Suprapubic skin (tissue), 4 donors: ENCODE measurements at regions not wholly inside any gene's neighbourhood (a gene's known extent, or its start where the extent isn't known, plus 50 kb on each side); places are given as distances from the start of the nearest gene placed in this dataset.
"Not testable (repeated sequence)": the region's sequence is repeated elsewhere in the genome, so short reads cannot be mapped to it uniquely, and the experiment has no call there.

ENCODE experiments used
- DNase-seq, 2 donors: peaks; one replicate each; pipeline ENCODE4 v3.0.0-alpha.2; 2019; ENCODE audit warnings: low spot score in 2 of 2
- H3K27ac ChIP-seq: fragments of 200-600 bp; sonication (generic); one replicate; pipeline ENCODE4 v1.5.1; 2019
- H3K27me3 ChIP-seq: fragments of 200-600 bp; sonication (generic); one replicate; pipeline ENCODE4 v1.5.1; 2019
- H3K36me3 ChIP-seq: fragments of 200-600 bp; sonication (generic); one replicate; pipeline ENCODE4 v1.5.1; 2019
- H3K4me1 ChIP-seq: fragments of 200-600 bp; sonication (generic); one replicate; pipeline ENCODE4 v1.5.1; 2019
- H3K4me3 ChIP-seq: fragments of 200-600 bp; sonication (generic); one replicate; pipeline ENCODE4 v1.5.1; 2019; ENCODE audit warnings: mild to moderate bottlenecking
- H3K9me3 ChIP-seq: fragments of 200-600 bp; sonication (generic); one replicate; pipeline ENCODE4 v1.5.1; 2019
- EP300 ChIP-seq: sonication (generic); formaldehyde crosslinking; IDR thresholded peaks from one replicate; pipeline ENCODE4 v1.6.1; 2017; ENCODE audit warnings: antibody characterized with exemption
- POLR2A ChIP-seq, 2 donors: fragments of 450-650 bp; IDR thresholded peaks; one replicate each; pipeline ENCODE4 v1.6.1; 2017; ENCODE audit warnings: antibody characterized with exemption in 2 of 2, mild to moderate bottlenecking in 2 of 2, moderate library complexity in 2 of 2
- POLR2AphosphoS5 ChIP-seq, 3 donors: sonication (generic); formaldehyde crosslinking; IDR thresholded peaks; one replicate each; pipeline ENCODE4 v1.6.1; 2017; ENCODE audit warnings: antibody characterized with exemption in 3 of 3
- WGBS: methylation state at CpG from one replicate; pipeline ENCODE4 v1.1.5; 2018; 5-methylcytosine and 5-hydroxymethylcytosine counted together
- TF ChIP-seq, protein P1 (sequence below), 2 donors: fragments of 200-600 bp in 1 of 2; fragments of 450-650 bp in 1 of 2; sonication (generic) in 1 of 2; IDR thresholded peaks; one replicate each; pipeline ENCODE4 v1.5.1; 2016 to 2019; ENCODE audit warnings: antibody characterized with exemption in 2 of 2, mild to moderate bottlenecking in 1 of 2, moderate library complexity in 1 of 2

DNA sequence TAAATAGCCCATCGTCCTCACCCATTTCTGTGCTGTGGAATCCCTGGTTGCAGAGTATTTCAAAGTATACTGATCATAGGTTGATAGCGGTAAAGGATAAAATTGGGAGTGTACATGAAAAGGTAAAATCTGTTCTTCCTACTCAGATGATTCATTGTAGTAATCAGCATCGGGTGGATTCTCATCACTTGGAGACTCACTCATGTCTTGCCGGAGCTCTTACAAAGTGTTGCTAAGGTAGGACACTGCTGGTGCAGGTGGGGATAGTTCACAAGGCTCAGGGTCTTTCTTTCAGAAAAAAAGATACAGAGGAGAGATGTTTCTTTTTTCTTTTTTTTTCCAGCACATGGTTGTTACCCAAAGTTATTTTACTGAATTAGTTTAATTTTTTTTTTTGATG lies 84.8 kb downstream of the MTNR1B start:
- TF ChIP-seq POLR2A (IDR thresholded peaks at IDR 0.05): no peak
- TF ChIP-seq POLR2AphosphoS5 (IDR thresholded peaks at IDR 0.05): no peak
- TF ChIP-seq, protein P1, sequence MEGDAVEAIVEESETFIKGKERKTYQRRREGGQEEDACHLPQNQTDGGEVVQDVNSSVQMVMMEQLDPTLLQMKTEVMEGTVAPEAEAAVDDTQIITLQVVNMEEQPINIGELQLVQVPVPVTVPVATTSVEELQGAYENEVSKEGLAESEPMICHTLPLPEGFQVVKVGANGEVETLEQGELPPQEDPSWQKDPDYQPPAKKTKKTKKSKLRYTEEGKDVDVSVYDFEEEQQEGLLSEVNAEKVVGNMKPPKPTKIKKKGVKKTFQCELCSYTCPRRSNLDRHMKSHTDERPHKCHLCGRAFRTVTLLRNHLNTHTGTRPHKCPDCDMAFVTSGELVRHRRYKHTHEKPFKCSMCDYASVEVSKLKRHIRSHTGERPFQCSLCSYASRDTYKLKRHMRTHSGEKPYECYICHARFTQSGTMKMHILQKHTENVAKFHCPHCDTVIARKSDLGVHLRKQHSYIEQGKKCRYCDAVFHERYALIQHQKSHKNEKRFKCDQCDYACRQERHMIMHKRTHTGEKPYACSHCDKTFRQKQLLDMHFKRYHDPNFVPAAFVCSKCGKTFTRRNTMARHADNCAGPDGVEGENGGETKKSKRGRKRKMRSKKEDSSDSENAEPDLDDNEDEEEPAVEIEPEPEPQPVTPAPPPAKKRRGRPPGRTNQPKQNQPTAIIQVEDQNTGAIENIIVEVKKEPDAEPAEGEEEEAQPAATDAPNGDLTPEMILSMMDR (IDR thresholded peaks at IDR 0.05): no peak
- TF ChIP-seq EP300: no peak
- Histone ChIP-seq H3K27me3 (no peaks in the 10 kb centered on the region), H3K4me3 (no peak overlapping the region), H3K27ac (no peak overlapping the region), H3K36me3 (no peaks in the 10 kb centered on the region), H3K4me1 (no peaks in the 10 kb centered on the region), H3K9me3 (no peaks in the 10 kb centered on the region)
- no peak for DNase-seq
- 80% methylated on average over 4 of the region's 4 CpGs for WGBS

DNA sequence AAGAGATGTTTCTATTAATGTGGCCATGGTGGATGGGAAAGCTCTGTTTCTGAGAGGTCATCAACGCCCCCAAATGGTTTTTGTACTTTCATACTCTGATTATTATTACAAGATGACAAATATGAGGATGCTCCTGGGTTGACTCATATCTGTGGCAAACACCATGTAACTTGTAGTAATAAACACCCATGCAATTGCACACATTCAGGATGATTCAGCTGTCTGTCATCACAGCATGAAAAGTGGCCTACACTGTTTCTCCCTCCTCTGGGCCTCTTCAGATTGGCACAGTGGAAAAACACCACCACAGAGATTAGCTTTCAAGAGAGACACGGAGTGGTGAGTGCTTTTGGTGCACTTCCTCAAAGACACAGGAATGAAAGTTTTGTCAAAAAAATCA lies 85.4 kb downstream of the MTNR1B start:
- Histone ChIP-seq H3K4me3 (no peak overlapping the region), H3K4me1 (no peaks in the 10 kb centered on the region), H3K9me3 (no peaks in the 10 kb centered on the region), H3K27ac (no peak overlapping the region), H3K27me3 (no peaks in the 10 kb centered on the region), H3K36me3 (no peaks in the 10 kb centered on the region)
- DNase-seq: no peak
- TF ChIP-seq POLR2AphosphoS5 (IDR thresholded peaks at IDR 0.05) (no peak), POLR2A (IDR thresholded peaks at IDR 0.05) (no peak), EP300 (no peak)
- TF ChIP-seq, protein P1 (IDR thresholded peaks at IDR 0.05): no peak
- 69% methylated on average over 2 of the region's 2 CpGs for whole genome bisulfite sequencing

DNA sequence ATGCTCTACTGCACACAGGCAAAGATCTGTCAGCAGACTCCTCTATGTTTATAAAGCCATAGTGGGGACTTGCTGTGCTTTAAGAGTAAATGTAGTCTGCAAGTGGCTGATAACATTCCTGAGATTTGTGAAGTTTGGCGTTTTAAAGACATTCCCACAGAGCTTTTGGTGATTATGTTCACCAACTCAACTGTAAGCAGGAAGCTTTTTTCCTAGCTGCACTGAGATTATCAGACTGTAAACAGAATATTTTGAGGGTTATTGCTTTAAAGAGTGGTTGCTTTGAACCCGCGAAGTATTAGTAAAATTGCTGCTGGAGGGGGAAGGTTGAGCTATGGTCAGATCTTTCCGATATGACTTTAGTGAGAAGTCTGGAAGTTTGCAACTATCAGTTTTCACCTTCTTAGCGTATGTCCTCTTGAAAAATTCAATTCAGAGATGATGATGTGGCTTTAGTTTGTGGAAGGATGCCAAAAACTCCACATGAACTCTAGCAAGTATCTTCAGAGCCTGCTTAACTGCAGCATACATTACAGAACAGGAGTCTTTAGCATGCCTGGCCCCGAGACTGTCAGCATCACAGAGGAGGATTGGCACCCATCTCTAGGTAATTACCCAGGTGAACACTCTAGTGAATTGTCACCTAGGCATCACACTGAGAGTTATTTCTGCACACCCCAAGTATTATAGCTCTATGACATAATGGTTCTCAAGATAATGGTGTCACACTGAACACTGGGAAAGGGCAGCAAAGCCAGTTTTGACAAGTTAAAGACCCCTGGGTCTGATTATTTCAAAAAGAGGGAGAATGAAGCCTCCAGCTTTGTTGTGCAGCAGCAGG lies 89.9 kb downstream of the MTNR1B start:
- H3K9me3 ChIP-seq: no peaks in the 10 kb centered on the region
- no peaks in the 10 kb centered on the region for H3K4me1 ChIP-seq
- 54% methylated on average over 6 of the region's 6 CpGs for WGBS
- H3K27ac ChIP-seq: no peak overlapping the region
- no peaks in the 10 kb centered on the region for H3K27me3 ChIP-seq
- DNase-seq: no peak
- H3K36me3 ChIP-seq: no peaks in the 10 kb centered on the region
- no peak overlapping the region for H3K4me3 ChIP-seq
- TF ChIP-seq, protein P1 (IDR thresholded peaks at IDR 0.05): no peak
- TF ChIP-seq EP300 (no peak), POLR2AphosphoS5 (IDR thresholded peaks at IDR 0.05) (no peak), POLR2A (IDR thresholded peaks at IDR 0.05) (no peak)

DNA sequence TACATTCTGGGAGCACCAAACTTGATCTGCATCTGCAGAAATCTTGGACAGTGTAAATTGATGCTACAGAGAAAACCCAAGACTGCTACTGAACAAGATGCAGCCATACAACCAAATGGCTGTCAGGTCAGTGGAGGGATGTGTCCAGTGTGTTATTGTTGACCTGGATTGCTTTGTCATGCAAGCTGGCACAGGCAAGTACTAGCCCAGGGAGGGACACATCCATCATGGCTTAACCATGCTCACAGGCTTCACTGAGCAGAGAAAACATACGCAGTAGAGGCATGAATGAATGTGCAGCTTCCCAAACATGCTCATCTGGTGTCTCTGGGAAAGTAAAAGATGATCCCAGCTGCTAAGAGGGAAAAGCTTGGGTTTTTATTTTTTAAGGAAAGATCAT lies 93.6 kb downstream of the MTNR1B start:
- no peak for DNase-seq
- no peak overlapping the region for H3K27ac ChIP-seq
- no peak overlapping the region for H3K4me3 ChIP-seq
- TF ChIP-seq POLR2AphosphoS5 (IDR thresholded peaks at IDR 0.05) (no peak), POLR2A (IDR thresholded peaks at IDR 0.05) (no peak)
- TF ChIP-seq, protein P1 (IDR thresholded peaks at IDR 0.05): no peak
- no peaks in the 10 kb centered on the region for H3K36me3 ChIP-seq
- no peaks in the 10 kb centered on the region for H3K9me3 ChIP-seq
- whole genome bisulfite sequencing: 84% methylated on average over 1 of the region's 1 CpG
- H3K27me3 ChIP-seq: no peaks in the 10 kb centered on the region
- no peaks in the 10 kb centered on the region for H3K4me1 ChIP-seq

DNA sequence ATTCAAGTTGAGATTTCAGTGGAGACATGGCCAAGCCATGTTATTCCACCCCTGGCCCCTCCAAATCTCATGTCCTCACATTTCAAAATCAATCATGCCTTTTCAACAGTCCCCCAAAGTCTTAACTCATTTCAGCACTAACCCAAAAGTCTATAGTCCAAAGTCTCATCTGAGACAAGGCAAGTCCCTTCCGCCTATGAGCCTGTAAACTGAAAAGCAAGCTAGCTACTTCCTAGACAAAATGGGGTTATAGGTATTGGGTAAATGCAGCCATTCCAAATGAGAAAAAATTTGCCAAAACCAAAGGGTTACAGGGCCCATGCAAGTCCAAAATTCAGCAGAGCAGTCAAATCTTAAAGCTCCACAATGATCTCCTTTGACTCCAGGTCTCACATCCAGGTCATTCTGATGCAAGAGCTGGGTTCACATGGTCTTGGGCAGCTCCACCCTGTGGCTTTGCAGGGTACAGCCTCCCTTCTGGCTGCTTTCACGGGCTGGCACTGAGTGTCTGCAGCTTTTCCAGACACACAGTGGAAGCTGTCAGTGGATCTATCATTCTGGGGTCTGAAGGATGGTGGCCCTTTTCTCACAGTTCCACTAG lies 95.7 kb downstream of the MTNR1B start:
- TF ChIP-seq, protein P1 (IDR thresholded peaks at IDR 0.05): peak in 1 of 2 donors; percentile 15
- DNase-seq, H3K4me1 ChIP-seq, H3K27ac ChIP-seq, H3K4me3 ChIP-seq, H3K27me3 ChIP-seq, H3K36me3 ChIP-seq, H3K9me3 ChIP-seq: not testable (repeated sequence)
- WGBS: 91% methylated on average over 2 of the region's 2 CpGs
